Stomach (tissue), 8 donors: ENCODE measurements at regions not wholly inside any gene's neighbourhood (a gene's known extent, or its start where the extent isn't known, plus 50 kb on each side); places are given as distances from the start of the nearest gene placed in this dataset.

Experiments used
- DNase-seq, 2 donors: peaks; one replicate each; pipeline versions ENCODE4 v3.0.0 to v3.0.0-alpha.2; 2013 to 2019
- H3K27ac ChIP-seq, 5 donors: fragments of 200-600 bp in 4 of 5; sonication (generic) in 4 of 5; one replicate each; pipeline ENCODE4 v1.5.1; 2013 to 2019; ENCODE audit warnings: mild to moderate bottlenecking in 1 of 5, moderate library complexity in 1 of 5
- H3K27me3 ChIP-seq, 3 donors: fragments of 200-600 bp; sonication (generic); one replicate each; pipeline ENCODE4 v1.5.1; 2017 to 2019; ENCODE audit warnings: mixed run types in 1 of 3
- H3K36me3 ChIP-seq, 4 donors: fragments of 200-600 bp; sonication (generic); 1 replicate in 3 of 4; 2 replicates in 1 of 4; pipeline ENCODE4 v1.5.1; 2016 to 2019
- H3K4me1 ChIP-seq, 4 donors: fragments of 200-600 bp; sonication (generic); one replicate each; pipeline ENCODE4 v1.5.1; 2016 to 2019
- H3K4me3 ChIP-seq, 4 donors: fragments of 200-600 bp; sonication (generic) in 3 of 4; one replicate each; pipeline ENCODE4 v1.5.1; 2016 to 2019; ENCODE audit warnings: mild to moderate bottlenecking in 1 of 4
- H3K9me3 ChIP-seq, 4 donors: fragments of 200-600 bp; sonication (generic); one replicate each; pipeline ENCODE4 v1.5.1; 2016 to 2019
- EP300 ChIP-seq: sonication (generic); formaldehyde crosslinking; IDR thresholded peaks from one replicate; pipeline ENCODE4 v1.6.1; 2017; ENCODE audit warnings: antibody characterized with exemption
- POLR2A ChIP-seq, 4 donors: fragments of 450-650 bp; IDR thresholded peaks; one replicate each; pipeline ENCODE4 v1.6.1; 2016; ENCODE audit warnings: antibody characterized with exemption in 4 of 4, control low read depth in 2 of 4, mild to moderate bottlenecking in 1 of 4, moderate library complexity in 1 of 4
- POLR2AphosphoS5 ChIP-seq, 3 donors: sonication (generic); formaldehyde crosslinking; IDR thresholded peaks; one replicate each; pipeline ENCODE4 v1.6.1; 2016; ENCODE audit warnings: antibody characterized with exemption in 3 of 3
- WGBS, 5 donors: extraction: QIAGEN DNeasy Blood & Tissue Kit in 3 of 5; methylation state at CpG; one replicate each; pipeline versions ENCODE4 v1.1.5 to v1.1.7; 2013 to 2018; 5-methylcytosine and 5-hydroxymethylcytosine counted together
- intact Hi-C: fragments of 100-400 bp; cut with DNase I; formaldehyde crosslinking; loops from one replicate; pipeline ENCODE4 v1.15.1; 2023; ENCODE audit warnings: low total_unique reads
- TF ChIP-seq, protein P1 (sequence below), 7 experiments: fragments of 450-650 bp in 4 of 7; fragments of 200-600 bp in 3 of 7; sonication (generic) in 3 of 7; IDR thresholded peaks; one replicate each; pipeline ENCODE4 v1.5.1; 2016 to 2019; ENCODE audit warnings: antibody characterized with exemption in 7 of 7, control low read depth in 2 of 7, mild to moderate bottlenecking in 1 of 7
- donor health status: healthy with polysubstance abuse.
- donor health status: Bipolar disorder and iron deficiency.
- donor health status: healthy.

DNA sequence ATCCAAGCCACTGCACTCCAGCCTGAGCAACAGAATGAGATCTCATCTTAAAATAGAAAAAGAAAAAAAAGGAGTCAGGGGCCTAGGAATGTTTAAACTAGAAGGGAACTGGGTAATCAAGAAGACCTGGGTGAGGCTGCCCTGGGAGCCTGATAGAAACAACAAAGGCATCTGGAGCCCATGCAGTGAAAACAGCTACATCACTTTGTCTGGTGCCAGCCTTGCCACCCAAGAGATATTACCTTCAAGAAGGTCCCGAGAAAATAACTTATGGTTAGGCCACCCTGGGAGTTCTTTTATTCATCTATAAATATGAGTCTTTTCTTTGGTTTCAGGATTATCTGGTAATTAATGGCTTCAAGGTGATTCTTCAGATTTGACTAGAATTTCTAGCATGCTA is 412.1 kb downstream of the METTL15 start:
- H3K27me3 ChIP-seq, result no peaks in the 10 kb centered on the region
- H3K27ac ChIP-seq, result no peak overlapping the region
- H3K9me3 ChIP-seq, result peaks cover 0 to 10% (median 5%) of the 10 kb centered on the region in 4 donors
- 64 to 82% (median 77%) methylated on average over 1 of the region's 1 CpG for WGBS, 5 donors
- no peak for DNase-seq
- TF ChIP-seq POLR2A (IDR thresholded peaks at IDR 0.05), result no peak
- no peak for TF ChIP-seq POLR2AphosphoS5 (IDR thresholded peaks at IDR 0.05)
- TF ChIP-seq, protein P1, sequence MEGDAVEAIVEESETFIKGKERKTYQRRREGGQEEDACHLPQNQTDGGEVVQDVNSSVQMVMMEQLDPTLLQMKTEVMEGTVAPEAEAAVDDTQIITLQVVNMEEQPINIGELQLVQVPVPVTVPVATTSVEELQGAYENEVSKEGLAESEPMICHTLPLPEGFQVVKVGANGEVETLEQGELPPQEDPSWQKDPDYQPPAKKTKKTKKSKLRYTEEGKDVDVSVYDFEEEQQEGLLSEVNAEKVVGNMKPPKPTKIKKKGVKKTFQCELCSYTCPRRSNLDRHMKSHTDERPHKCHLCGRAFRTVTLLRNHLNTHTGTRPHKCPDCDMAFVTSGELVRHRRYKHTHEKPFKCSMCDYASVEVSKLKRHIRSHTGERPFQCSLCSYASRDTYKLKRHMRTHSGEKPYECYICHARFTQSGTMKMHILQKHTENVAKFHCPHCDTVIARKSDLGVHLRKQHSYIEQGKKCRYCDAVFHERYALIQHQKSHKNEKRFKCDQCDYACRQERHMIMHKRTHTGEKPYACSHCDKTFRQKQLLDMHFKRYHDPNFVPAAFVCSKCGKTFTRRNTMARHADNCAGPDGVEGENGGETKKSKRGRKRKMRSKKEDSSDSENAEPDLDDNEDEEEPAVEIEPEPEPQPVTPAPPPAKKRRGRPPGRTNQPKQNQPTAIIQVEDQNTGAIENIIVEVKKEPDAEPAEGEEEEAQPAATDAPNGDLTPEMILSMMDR (IDR thresholded peaks at IDR 0.05), result no peak
- TF ChIP-seq EP300, result no peak
- H3K4me3 ChIP-seq, result no peak overlapping the region
- intact Hi-C loops, result no loop called here
- no peaks in the 10 kb centered on the region for H3K36me3 ChIP-seq
- no peaks in the 10 kb centered on the region for H3K4me1 ChIP-seq

DNA sequence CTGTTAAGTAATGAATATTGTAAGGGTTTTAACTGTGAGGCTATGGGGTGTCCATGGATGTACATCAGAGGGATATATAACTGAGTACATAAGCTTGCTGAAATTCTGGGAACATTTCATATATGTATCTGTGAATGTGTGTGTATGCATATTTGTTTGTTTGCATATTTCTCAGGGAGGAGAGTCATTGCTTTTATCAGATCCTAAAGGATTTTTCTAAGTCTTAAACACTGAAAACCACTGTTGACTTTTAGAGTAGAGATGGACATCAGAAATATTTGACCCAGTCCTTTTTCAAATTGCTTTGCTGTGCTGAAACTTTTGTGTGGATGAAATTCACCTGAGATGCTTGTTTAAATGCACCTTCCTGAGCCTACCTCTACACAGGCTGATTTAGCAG is 410.6 kb downstream of the METTL15 start:
- H3K4me1 ChIP-seq, result no peaks in the 10 kb centered on the region
- H3K9me3 ChIP-seq, result peaks cover 0 to under 1% (median 0%) of the 10 kb centered on the region in 4 donors
- H3K27me3 ChIP-seq, result no peaks in the 10 kb centered on the region
- H3K4me3 ChIP-seq, result no peak overlapping the region
- intact Hi-C loops, result no loop called here
- TF ChIP-seq POLR2A (IDR thresholded peaks at IDR 0.05), result no peak
- no peak for TF ChIP-seq EP300
- no peak for TF ChIP-seq POLR2AphosphoS5 (IDR thresholded peaks at IDR 0.05)
- TF ChIP-seq, protein P1 (IDR thresholded peaks at IDR 0.05), result no peak
- no peak overlapping the region for H3K27ac ChIP-seq
- H3K36me3 ChIP-seq, result no peaks in the 10 kb centered on the region
- DNase-seq, result no peak

DNA sequence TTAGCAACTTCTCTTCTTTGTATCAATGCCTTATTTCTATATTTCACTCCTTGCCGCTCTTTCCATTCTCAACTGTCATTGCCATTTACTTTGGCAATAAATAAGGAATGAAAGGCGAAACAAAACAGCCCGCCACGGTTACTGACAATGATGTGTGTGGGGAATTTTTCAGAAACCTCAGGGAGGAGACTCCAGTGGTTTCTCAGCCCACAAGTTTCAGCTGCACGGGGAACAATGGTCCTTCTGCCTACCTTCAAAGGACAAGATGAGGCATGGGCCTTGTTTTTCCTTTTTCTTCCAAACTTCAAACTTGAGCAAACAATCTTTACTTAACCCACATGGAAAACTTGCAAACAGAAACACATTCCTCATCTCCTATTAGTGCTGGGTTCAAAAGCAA is 409.4 kb downstream of the METTL15 start:
- no peak for DNase-seq
- H3K36me3 ChIP-seq, result no peaks in the 10 kb centered on the region
- TF ChIP-seq, protein P1 (IDR thresholded peaks at IDR 0.05), result no peak
- no peak for TF ChIP-seq POLR2A (IDR thresholded peaks at IDR 0.05)
- TF ChIP-seq EP300, result no peak
- peaks cover 0 to 12% (median 2%) of the 10 kb centered on the region in 4 donors for H3K9me3 ChIP-seq
- 50 to 85% (median 64%) methylated on average over 5 of the region's 5 CpGs for WGBS, 5 donors
- H3K27me3 ChIP-seq, result no peaks in the 10 kb centered on the region
- H3K27ac ChIP-seq, result no peak overlapping the region
- intact Hi-C loops, result no loop called here
- H3K4me1 ChIP-seq, result no peaks in the 10 kb centered on the region
- H3K4me3 ChIP-seq, result no peak overlapping the region

DNA sequence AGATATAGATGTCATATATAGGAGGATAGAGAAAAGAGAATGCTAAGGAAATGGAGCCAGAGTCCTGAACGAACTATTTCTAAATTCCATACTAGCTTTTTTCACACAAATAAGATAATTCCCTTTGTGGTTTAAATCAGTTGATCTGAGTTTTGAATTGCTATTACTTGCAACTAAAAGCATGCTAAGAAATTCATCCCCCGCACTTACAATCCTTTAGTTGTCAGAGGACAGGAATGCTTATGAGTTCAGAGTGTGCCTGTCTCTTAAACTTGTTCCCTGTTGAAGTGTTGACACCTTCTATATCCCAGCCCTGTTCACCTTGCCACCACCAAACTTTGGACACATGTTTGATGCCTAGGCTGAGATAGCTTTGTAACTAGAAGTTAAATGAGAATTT is 406.2 kb downstream of the METTL15 start:
- no peak for TF ChIP-seq EP300
- TF ChIP-seq, protein P1 (IDR thresholded peaks at IDR 0.05), result no peak
- TF ChIP-seq POLR2A (IDR thresholded peaks at IDR 0.05), result no peak
- TF ChIP-seq POLR2AphosphoS5 (IDR thresholded peaks at IDR 0.05), result no peak
- Histone ChIP-seq H3K27ac (no peak overlapping the region), H3K4me3 (no peak overlapping the region), H3K9me3 (peaks cover 0 to 18% (median 8%) of the 10 kb centered on the region in 4 donors), H3K4me1 (no peaks in the 10 kb centered on the region), H3K36me3 (no peaks in the 10 kb centered on the region), H3K27me3 (no peaks in the 10 kb centered on the region)
- no peak for DNase-seq
- intact Hi-C loops, result no loop called here
- 89 to 94% (median 93%) methylated on average over 2 of the region's 2 CpGs for WGBS, 5 donors
